C4-2B (cell line): ENCODE measurements at regions not wholly inside any gene's neighbourhood (a gene's known extent, or its start where the extent isn't known, plus 50 kb on each side); places are given as distances from the start of the nearest gene placed in this dataset.

Source experiments
- CTCF ChIP-seq: fragments of 450-650 bp; conservative IDR thresholded peaks from 2 replicates; pipeline ENCODE4 v1.5.1; 2017; ENCODE audit warnings: mild to moderate bottlenecking
- ZFX ChIP-seq: fragments of 450-650 bp; IDR thresholded peaks from 2 replicates; pipeline ENCODE4 v1.6.1; 2017

GRCh38 chr4:149112109-149112508, 669.9 kb upstream of the NR3C2 start:
- no peak for TF ChIP-seq ZFX
- peak; percentile 34 for TF ChIP-seq CTCF
